Adrenal gland (tissue), 5 donors: ENCODE measurements at regions not wholly inside any gene's neighbourhood (a gene's known extent, or its start where the extent isn't known, plus 50 kb on each side); places are given as distances from the start of the nearest gene placed in this dataset.

Experiments
- CTCF ChIP-seq, 6 experiments: fragments of 450-650 bp in 4 of 6; fragments of 200-600 bp in 2 of 6; sonication (generic) in 1 of 6; IDR thresholded peaks; 1 replicate in 5 of 6; 2 replicates in 1 of 6; pipeline versions ENCODE4 v1.5.1 to v1.8.0; 2016 to 2021; ENCODE audit warnings: antibody characterized with exemption in 6 of 6, mild to moderate bottlenecking in 2 of 6, moderate library complexity in 1 of 6
- POLR2A ChIP-seq, 2 donors: fragments of 450-650 bp; IDR thresholded peaks; one replicate each; pipeline ENCODE4 v1.6.1; 2017; ENCODE audit warnings: antibody characterized with exemption in 2 of 2, mild to moderate bottlenecking in 2 of 2, moderate library complexity in 1 of 2
- donor health status: DM: no; HTN: no; CAD: no.

DNA sequence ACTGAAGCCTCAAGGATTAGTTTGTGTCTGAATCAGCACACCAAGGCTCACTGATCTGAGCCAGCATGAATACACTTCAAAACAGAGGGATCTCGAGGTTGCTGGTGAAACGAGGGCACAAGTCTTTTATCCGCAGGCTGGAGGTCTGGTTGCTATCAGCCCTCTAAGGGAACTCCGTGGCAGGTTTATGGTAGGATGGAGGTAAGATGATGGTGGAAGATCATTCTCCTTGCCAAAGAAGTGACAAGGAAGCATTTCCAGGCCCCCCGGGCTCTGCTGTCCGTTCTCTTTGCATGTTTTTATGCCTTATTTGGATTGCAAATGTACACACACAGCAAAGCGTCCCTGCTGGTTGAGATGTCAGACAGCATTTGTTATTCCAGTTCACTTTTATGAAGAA, 268.3 kb downstream of the ARHGAP12 start:
- no peak for TF ChIP-seq CTCF (IDR thresholded peaks at IDR 0.05)
- TF ChIP-seq POLR2A (IDR thresholded peaks at IDR 0.05): no peak
